Activated CD8-positive, alpha-beta memory T cell treated with anti-CD3 and anti-CD28 coated beads for 36 hours (primary cell): ENCODE measurements at regions not wholly inside any gene's neighbourhood (a gene's known extent, or its start where the extent isn't known, plus 50 kb on each side); places are given as distances from the start of the nearest gene placed in this dataset.

ENCODE experiments used
- CTCF ChIA-PET: fragments of 350-600 bp; sonication (Branson Sonifier 250); formaldehyde crosslinking; loops from one replicate; lab custom pipeline; 2021; ENCODE audit warnings: antibody characterized with exemption; lab: Charles Lee
- POLR2A ChIA-PET: fragments of 350-600 bp; sonication (Branson Sonifier 250); formaldehyde crosslinking; loops from one replicate; lab custom pipeline; 2021; ENCODE audit warnings: antibody characterized with exemption; lab: Charles Lee

DNA sequence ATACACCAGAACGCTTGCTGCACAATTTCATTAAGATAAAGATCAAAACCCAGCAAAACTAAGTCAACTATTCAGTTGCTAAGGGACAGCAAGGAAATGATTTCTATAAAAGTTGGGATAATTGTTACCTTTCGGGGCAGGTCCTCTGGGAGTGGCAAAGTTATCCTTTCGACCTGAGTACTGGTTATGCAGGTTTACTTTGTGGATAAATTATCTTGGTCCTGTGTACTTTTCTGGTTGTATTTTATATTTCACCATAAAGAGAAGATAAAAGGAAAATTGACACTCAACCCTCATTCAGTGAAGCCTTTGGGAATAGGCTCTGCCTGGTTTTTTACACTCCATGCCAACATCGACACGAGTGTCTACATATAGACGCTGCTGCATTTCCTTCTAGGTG, 146.5 kb downstream of the SYK start:
- POLR2A ChIA-PET = no interaction called here
- CTCF ChIA-PET = no interaction called here

GRCh38 chr9:90950600-90950999, 149.0 kb downstream of the SYK start:
- ChIA-PET CTCF (no interaction called here), POLR2A (no interaction called here)

DNA sequence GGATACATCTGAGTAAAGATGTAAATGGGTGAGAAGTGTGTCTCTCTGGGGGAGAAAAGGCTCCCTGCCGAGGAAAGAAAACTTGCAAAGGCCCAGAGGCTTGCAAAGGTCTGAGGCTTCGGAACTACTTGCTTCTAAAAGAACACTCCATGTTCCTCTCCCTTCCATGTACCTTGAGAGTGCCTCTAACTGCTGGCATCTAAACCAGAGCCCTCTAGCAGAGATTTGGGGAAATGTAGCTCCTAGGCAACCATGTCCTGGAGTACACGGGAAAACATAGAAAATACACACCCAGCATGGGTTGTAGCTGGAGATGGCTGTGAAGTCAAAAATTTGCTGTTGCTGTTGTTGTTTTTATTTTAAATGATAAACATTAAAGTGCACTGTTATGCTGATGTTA, 151.6 kb downstream of the SYK start:
- POLR2A ChIA-PET = no interaction called here
- CTCF ChIA-PET = no interaction called here

GRCh38 chr9:90953805-90954204, 152.2 kb downstream of the SYK start:
- ChIA-PET POLR2A (no interaction called here), CTCF (no interaction called here)

- POLR2A ChIA-PET = no interaction called here
- CTCF ChIA-PET = no interaction called here
Measured at GRCh38 chr9:90956026-90956810, 154.6 kb downstream of the SYK start.

GRCh38 chr9:90958328-90958727, 156.7 kb downstream of the SYK start:
- ChIA-PET POLR2A (no interaction called here), CTCF (no interaction called here)

- POLR2A ChIA-PET = no interaction called here
- CTCF ChIA-PET = no interaction called here
Measured at GRCh38 chr9:90960941-90961340, 159.3 kb downstream of the SYK start.

DNA sequence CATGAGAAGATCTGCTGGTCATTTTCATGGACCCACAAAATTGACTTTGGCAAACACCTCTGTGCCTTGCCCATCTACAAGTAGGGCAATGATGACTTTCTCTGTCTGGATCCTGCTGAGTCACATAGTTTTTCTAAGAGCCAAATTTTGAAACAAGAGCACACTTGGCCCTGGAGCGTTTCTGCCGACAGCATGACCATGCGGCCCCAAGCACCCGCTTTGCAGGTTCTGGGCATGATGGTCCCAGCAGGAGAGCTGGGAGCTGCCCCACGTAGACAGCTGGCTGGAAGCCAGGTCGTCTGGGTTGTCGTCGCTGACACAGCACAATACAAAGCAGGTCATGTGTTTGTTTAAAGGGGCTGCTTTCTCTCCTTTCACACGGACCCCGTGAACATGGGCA, 159.8 kb downstream of the SYK start:
- ChIA-PET POLR2A (no interaction called here), CTCF (no interaction called here)

DNA sequence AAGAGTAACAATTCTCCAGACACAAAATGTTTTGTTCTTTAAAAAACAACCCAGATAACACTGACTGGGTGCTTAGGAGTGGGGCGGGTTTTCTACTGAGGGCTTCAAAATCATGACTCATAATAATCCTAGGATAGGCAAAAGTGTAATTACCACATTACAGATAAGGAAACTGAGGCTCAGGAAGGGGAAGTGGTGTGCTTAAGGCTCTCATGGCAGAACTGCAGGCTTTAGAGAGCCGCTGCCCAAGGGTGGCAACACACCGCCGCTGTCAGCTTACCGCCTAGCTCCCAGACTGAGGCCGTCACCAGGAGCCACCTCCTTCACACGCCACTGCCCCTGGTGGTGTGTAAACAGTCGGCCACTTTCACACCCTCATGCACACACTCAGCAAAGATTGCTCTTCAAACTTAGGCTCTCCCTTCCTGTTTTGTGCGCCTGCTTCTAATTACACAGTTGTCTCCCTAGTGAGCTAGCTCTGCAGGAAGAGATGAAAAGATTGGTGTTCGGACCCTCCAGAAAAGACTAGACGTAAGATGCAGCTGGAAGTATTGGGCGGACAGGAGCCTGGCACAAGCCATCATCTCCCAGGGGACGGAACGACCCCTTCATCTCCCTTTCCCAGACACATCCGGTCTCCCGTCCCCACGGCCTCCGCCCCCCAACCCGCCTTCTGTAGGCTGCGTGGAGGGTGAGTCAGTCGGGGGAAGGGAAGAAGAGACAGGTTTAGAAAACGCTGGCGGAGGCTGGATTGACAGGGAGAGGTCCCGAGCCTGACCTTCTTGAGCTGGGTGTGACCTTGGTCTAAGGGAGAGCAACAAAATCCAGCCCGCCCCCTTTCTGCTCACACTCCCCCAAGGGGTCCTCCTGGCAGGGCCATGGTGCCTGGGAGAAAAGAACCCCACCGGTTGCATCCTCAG, 162.7 kb downstream of the SYK start:
- ChIA-PET POLR2A (no interaction called here), CTCF (interaction anchor here (0.7 to 2.0 kb wide), 4 partner anchors 22 to 201 kb away, joined by 3 to 6 read pairs (median 4); no protein-coding TSS in a partner anchor)

DNA sequence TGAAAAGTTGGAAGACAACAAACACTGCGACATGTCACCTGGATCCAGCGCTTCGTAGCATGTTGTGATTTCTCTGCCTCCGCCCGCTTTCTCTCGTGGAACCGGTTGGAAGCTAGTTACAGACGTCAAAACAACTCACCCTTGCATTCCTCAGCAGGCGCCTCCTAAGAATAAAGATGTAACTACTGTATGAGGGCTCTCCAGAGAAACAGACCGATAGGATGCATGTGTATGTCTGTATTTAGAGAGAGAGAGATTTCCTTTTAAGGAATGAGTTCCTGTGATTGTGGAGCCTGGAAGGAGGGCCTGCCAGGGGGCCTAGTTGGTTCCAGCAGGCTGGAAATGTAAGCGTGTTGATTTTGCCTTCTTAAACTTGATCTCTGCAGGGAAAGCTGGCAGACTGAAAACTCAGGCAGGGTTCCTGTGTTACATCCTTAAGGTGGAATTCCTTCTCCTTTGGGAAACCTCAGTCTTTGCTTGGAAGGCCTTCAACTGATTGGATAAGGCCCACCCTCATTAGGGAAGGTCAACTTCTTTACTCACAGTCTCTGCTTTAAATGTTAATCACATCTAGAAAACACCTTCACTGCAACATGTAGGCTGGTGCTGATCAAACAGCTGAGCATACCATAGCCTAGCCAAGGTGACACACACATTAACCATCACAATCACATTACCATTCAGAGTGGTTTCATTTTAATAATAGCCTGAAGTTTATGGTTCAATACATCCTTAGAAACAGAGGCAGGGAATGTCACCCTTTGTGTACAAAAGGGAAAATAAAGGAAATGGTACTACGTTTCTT, 163.8 kb downstream of the SYK start:
- ChIA-PET POLR2A (interaction anchor here (1.0 kb wide), 1 partner anchor 195 kb away, joined by 4 read pairs; no protein-coding TSS in a partner anchor), CTCF (interaction anchor here (2.0 kb wide), 1 partner anchor 23 kb away, joined by 5 read pairs; no protein-coding TSS in a partner anchor)

- POLR2A ChIA-PET = interaction anchor here (1.0 kb wide), 1 partner anchor 195 kb away, joined by 4 read pairs; no protein-coding TSS in a partner anchor
Measured at GRCh38 chr9:90966031-90966290, 164.3 kb downstream of the SYK start.

DNA sequence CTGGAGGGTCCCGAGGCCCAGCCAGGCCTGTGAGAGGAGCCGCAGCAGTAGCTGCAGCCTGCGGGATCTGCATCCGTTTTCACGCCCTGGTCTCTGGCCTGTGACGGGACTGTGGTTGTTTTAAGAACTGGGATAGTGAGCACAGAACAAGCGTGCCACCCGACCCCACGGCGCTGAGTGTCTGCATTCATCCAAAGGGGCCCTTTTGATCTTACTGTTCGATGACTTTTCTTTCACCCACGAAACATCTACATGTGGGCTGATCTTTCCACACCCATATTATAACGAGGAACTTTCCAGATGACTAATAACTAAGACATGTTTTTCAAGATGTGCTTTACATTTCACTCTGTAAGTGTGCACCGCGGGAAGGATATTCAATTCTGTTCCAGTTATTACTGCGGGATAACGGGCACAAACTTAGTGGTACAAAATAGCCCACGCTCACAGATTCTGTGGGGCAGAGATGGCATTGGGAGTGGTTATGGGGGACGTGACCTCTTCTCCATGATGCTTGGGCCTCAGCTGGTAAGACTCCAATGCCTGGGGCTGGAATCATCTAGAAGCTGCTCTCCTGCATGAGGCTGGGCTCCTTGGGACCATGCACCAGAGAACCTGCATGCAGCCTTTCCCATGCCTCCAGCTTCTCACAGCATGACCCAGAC, 165.0 kb downstream of the SYK start:
- POLR2A ChIA-PET = interaction anchor here (1.0 kb wide), 1 partner anchor 194 kb away, joined by 4 read pairs; no protein-coding TSS in a partner anchor

More at GRCh38 chr9:90966031-90966290, 164.3 kb downstream of the SYK start:
- CTCF ChIA-PET = interaction anchor here (2.0 kb wide), 1 partner anchor 23 kb away, joined by 5 read pairs; no protein-coding TSS in a partner anchor

GRCh38 chr9:90967145-90967538, 165.5 kb downstream of the SYK start:
- ChIA-PET CTCF (no interaction called here), POLR2A (no interaction called here)

More for the DNA sequence above, 165.0 kb downstream of the SYK start:
- CTCF ChIA-PET = no interaction called here

DNA sequence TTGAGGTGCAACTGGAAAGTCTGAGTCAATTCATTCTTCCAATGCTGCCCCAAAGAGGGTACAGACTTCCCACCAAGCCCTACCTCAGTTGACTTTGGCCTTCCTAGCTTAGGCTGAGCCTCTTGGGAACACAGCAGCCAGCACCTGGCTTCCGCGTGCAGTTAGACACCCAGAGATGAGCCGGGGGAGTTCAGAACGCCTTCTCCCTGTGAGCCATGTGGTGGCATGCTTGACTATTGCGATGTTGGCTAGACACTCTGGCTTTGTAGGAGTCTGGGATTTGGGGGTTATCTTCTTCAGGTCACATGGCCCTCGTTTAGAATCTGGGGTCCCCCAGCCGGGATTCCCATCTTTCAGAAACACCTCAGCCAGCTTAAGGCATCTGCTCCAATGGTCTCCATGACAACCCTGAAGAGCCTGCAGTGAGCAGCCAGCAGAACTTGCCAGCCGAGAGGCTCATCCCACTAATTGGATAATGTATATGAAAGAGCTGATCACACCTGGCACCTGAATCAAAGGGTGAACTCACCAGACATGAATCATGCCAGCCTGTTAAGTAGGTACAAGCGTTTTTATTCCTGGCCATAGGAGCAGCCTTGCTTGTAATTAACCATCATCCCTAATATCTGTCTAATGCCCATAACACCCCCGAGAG, 167.5 kb downstream of the SYK start:
- ChIA-PET CTCF (no interaction called here), POLR2A (no interaction called here)

DNA sequence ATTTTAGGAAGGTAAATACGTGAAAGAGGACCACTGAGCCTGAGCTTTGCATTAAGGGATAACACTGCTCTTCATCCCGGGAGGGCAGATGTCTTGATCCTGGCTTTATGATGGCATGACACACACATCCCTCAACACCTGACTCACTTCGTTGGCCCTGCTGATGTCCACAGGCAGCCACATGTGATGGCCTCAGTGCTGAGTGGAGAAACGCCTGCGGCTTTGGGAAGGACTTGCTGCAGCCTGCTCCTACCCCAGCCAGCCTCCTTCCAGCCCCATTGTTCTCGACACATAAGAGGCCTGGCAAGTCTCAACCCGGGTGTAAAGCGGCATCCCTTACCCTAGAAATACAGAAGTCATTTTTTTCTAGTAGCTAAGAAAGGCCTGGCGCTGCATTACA, 169.0 kb downstream of the SYK start:
- POLR2A ChIA-PET = no interaction called here
- CTCF ChIA-PET = no interaction called here

- CTCF ChIA-PET = interaction anchor here (1.2 to 1.5 kb wide), 2 partner anchors 12 to 26 kb away, joined by 3 read pairs; no protein-coding TSS in a partner anchor
- POLR2A ChIA-PET = no interaction called here
Measured at GRCh38 chr9:90972057-90972456, 170.4 kb downstream of the SYK start.

DNA sequence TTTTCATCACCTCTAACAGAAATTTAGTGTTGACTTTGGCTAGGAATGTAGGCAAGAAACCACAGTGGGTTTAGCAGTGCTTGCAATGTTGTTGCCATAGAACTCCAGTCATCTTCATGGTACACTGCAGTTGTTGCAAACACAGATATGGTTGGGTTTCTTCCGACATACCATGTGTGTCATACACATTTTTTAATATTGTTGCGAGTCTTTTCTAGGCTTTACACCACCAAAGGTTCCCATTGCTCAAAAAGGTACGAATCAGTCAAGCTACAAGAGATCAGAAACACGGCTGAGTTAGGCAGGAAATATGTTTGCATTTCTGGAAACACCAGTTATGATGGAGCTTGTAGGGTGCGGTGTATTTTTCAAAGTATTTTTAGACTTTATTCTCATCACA, 172.4 kb downstream of the SYK start:
- POLR2A ChIA-PET = no interaction called here
- CTCF ChIA-PET = no interaction called here

GRCh38 chr9:90974643-90975245, 173.1 kb downstream of the SYK start:
- ChIA-PET CTCF (no interaction called here), POLR2A (no interaction called here)
